DMS153 (cell line): ENCODE measurements at regions not wholly inside any gene's neighbourhood (a gene's known extent, or its start where the extent isn't known, plus 50 kb on each side); places are given as distances from the start of the nearest gene placed in this dataset.

Experiments used
- DNase-seq: peaks from one replicate; lab custom pipeline; 2025; lab: John Stamatoyannopoulos, UW

DNA sequence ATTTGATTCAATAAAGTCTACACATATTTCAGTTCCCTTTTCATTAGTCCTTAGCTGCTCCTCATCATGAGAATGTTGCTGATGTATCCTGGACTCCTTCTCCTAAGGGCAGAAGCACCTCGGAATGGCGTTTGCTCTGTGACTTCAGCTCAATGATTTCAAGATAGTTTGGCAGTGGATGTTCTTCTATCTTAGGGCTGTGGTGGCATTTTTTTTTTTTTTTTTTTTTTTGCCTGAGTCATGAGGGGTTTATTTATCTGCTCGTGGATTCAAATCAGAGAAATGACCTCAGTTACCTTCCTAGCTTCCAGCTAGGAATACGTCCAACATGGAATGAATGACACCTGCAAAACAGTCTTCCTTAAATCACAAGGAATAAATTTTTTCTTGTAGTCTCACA, 220.0 kb upstream of the ZBED5 start:
- DNase-seq = no peak

DNA sequence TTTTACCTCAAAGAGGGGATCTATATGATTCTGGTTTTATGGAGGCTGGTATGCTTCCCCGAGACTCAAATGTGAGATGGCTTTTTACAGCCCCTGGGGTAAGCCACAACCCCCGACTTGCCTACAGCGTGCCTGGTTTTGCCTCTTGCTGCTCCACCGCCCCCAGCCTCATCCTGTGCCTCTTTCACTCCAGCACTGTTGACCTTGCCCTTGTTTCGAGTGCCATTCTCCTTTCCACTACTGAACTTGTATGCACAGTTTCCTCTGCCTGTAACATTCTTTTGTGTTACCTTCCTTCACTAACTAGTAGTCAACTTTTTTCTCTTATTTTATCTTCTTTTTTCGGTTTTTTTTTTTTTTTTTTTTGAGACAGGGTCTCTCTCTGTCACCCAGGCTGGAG, 219.0 kb upstream of the ZBED5 start:
- no peak for DNase-seq

DNA sequence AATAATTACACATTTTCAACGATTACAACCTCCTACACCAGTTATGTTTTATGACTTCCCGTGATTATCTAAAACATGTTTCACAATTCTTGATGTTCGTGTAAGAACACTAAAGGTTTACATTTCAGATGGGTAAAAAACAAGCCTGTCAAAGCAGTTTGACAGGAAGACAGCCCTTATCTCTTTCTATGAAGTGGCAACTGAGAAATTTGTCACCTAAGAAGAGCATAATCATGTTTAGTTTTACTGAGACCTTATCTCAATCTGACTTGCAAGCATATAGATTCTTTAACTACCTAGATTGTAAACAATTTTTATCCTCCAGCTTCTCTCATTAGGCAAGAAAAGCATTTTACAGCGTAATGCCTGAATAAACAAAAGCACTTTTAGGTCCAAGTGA, 218.4 kb upstream of the ZBED5 start:
- no peak for DNase-seq

GRCh38 chr11:11075515-11076171, 217.8 kb upstream of the ZBED5 start:
- DNase-seq = no peak

GRCh38 chr11:11074686-11075335, 217.0 kb upstream of the ZBED5 start:
- no peak for DNase-seq

DNA sequence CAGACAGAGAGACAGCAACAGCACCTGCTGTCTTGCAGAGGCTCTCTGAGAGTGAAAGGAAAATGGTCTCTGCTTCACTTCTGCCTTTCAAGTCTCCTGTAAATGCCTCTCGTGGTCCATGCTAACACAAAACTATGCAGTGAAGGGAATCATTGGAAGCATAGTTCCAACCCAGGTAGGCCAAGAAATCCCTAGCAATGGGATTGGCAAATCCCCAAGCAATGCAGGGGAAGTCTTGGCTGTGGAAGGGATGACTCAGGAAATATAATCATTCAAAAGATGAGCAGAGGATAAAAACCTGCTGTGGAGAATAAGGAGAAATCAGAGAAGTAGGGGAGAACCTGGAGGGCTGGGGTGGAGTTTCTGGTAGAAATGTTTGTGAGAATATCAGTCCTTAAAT, 216.1 kb upstream of the ZBED5 start:
- no peak for DNase-seq

- peak; percentile 43 for DNase-seq
These were observed 214.2 kb upstream of the ZBED5 start for GRCh38 chr11:11072067-11072466.

DNA sequence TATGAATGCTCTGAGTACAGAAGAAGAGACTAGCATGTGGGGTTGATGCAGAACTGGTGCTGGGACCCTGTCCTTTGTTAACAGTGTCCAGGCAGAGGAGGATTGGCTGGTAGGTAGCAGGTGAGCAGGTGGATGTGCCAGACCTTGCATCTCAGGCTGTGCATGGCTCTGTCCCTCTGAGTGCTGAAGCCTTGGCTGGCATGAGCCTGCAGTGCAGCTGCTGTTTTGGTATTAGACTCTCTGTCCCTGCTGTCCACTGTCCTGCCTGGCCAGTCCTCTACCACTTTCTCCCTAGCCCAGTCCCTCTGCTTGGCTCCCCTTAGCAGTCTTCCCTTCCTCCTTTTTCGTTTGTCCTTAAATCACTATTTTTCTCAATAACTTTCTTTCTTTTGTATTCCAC, 213.6 kb upstream of the ZBED5 start:
- no peak for DNase-seq

DNA sequence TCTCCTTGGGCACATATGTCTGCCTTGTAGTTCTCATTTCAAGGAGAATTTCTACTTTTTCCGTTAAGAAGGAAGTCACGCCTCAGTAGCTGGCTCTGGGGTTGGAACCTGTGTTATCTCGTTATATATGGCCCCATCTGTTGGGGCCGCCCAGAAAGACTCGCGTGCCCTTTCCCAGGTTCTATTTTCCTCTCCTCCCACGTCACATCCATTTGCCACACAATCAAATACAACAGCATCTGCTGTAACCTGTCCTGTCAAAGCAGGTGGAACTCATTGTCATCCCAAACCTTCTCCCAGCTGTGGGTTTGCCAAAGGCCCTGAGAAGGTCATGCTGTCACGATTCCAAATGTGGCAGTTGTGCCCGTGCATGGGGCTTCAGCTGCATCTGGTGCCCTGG, 213.1 kb upstream of the ZBED5 start:
- no peak for DNase-seq

DNA sequence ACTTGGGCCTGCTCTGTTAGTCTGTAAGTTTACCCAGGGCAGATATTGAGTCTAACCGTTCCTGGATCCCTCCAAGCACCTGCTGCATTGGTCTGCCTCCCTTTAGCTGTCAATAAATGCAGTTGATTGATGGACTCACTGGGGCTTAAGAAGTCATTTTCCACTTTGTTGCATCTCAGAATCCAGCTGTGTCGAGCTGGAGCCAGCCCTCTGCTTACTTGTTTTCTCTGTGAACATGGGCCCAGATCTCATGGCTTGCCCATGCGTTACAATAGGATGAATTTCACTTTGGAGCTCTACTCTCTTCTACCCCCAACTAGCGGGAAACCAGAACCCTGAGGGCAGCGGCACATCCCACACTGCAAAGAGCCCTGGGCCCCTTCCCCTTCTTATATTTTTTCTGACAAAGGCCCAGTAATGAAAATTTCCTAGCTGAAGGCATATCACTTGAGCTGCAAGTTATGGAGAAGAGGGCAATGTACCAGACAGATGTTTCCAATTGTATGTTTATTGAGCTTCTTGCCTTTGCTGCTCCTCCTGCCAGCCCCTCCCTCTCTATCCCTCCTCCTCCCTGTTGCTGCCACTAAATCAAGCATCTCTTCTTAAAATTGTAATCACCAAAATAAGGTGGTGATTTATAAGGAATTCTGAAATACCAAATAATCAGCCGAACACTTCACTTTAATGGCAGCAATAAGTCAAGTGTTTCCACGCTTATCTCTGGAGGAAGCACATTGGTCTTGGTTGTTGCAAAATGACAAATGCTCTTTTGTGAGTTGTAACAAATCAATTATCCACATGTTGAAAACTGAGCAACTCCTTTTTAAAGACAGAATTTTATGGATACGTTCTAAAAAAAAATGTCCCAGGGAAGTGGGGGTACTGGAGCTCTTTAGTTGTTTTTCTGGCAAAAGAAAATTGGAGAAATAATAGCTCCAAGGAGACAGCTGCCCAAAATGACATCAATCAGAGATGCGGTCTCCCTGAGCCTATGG, 212.3 kb upstream of the ZBED5 start:
- DNase-seq = no peak

- DNase-seq = no peak
These were observed 210.3 kb upstream of the ZBED5 start for GRCh38 chr11:11068113-11068512.

DNA sequence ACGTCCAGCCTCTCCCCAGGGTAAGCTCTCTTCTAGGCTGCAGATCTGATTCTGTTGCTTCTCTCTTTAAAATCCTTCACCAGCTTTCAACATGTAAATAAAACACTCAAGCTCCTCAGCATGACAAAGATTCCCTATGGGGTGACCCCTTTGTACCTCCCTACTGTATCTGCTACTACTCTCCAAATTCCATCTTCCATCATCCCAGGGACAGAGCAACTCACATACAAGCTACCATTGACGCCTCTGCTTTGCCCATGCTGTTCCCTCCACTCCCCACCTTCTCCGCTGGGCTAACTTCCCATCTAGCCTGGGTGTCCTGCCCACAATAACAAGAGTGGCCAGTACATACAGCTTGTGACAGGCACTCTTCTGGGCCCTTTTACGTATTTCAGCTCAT, 207.5 kb upstream of the ZBED5 start:
- DNase-seq = no peak

DNA sequence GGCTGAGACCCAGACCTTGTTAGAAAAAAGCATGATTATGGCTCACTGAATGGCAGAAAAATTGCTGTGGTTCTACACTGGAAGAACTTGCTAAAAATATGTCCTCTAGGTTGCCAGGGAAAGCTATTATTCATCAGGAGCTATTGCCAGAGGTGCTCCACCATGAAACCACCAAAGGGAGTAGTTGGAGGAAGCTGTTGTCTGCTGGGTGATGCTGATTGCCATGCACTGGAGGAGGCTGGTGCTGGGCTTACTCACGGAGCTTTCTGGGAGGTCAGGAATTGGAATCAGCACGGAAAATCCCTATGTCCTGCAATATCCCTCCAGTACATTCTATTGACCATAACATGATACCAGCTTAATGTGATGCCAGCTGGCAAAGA, 199.6 kb upstream of the ZBED5 start:
- no peak for DNase-seq

DNA sequence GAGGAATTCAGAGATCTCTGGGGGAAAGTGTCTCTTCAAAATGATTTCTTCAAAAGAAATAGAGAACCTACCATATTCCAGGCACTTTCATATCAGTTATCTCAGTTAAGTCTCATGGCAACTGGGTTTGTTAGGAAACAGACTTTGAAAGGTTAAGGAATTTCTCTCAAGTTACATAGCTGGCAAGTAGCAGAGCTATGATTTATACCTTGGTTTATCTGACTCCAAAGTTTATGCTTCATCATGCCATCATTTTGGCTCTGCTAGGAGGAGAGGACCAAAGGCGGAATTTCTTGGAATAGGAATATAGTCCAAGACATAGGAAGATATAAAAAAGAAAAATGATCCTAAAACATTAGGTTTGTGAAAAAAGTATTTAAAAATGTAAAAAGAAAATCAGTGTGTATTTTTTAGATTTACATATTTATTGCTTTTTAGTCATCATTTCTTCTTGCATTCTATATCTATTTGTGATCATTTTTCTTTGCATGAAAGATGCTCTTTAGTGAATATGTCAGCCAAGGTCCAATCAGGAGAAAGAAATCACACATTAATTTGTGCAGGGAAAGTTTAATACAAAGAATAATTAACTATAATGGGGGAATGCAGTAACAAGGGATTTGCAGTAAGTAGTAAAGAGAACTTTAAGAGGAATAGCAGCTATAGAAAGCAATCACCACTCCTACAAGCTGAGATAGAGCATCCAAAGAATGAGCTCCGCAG, 199.1 kb upstream of the ZBED5 start:
- DNase-seq = no peak

DNA sequence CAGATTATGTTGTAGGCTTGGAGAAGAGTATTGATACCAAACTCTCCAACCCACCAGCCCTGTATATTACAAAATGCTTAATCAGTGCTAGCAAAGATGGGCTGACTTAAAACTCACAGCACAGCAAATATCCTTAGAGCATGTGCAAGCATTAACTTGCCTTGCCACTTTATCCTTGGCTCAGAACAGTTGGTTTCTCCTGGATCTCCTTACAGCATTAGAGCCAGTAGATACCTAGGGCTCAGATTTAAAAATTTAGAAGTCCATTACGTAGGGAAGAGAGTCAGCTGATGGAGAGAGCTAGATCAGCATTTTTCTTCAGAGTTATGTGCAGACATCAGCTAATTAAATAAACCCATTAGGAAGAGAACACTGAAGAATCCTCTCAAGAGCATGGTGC, 198.5 kb upstream of the ZBED5 start:
- no peak for DNase-seq

DNA sequence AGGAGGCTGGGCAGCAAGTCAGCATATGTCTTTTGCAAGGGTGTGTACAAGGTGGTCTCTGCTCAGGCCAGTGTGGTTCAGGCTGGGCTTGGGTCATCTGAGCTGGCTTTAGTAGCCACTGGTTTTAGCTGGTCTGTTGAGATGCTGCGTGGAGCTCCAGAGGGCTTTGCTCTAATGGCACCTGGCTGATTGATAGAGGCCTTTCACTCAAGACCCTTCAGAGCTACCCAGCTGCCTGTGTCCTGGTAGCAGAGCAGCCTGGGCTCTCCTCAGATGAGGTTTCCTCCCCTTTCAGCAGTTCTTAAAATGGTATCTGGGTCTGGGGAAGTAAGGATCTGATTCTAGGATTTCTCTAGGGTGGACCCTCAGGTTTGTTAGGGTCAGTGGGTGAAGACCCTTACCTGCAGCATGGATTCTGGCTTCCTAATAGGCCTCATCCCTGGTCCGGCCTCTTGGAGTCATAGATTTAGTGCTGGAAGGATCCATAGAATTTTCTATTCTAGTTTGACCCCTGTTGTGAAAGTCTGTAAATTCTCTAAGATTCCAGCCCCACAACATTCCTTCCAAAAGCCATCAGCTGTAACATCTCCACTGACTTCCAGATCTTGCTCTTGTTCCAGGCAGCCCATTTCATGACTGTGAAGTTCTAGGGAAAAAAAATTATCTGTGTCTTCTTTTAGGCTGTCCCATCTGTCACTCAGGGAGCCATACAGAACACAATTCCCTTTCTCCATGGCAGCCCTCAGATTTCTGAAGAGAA, 190.2 kb upstream of the ZBED5 start:
- no peak for DNase-seq

DNA sequence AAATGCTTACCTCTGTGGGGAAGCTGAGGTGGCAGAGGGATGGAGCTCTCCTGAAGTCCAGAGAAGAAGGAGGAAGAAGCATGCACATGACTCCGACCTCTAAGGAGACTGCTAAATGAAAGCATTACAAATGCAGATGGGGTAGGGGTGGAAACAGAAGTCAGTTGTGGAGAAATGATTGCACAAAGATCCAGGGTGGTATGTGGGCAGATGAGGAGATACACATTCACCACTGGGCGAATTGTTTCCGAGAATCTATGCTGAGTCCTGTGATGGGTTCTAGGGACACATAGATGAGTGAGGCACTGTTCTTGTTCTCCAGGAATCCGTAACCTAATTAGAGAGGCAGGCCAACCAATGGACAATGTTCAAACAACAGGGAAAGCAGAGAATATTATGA, 188.9 kb upstream of the ZBED5 start:
- no peak for DNase-seq

DNA sequence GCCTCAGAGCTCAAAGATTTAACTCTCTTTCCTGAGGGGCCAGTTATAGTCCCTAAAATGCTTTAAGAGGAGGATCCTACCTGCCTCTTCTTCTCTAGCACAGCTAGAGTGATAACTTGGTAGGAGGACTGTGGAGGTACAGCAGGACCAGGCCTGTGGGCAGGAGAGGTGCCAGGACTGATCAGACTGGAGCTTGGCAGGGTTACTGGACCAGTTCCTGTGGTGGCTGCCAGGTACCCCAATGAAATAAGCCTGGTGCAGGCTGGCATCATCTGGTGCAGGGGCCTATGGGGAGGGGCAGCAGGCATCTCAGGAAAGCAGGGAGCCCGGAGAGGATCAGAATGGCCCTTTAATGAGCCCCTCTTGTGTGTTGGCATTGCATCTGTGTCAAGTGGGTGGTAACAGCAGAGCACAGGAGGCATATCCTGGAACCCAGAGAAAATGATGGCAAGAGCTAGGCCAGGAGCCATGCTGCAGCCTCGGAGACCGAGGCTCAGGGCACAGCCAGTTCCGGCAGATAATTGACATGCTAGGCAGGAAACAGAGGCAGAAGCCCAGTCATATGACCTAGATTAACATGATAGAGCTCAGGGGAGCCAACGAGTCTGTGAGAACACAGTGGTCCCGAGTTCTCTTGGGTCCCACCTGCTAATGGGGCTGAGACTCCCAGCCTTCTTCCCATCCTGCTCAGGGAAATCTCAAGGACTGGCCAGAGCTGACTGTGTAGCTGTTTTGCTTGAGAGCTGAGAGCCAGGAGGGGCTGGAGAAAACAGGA, 187.5 kb upstream of the ZBED5 start:
- no peak for DNase-seq

DNA sequence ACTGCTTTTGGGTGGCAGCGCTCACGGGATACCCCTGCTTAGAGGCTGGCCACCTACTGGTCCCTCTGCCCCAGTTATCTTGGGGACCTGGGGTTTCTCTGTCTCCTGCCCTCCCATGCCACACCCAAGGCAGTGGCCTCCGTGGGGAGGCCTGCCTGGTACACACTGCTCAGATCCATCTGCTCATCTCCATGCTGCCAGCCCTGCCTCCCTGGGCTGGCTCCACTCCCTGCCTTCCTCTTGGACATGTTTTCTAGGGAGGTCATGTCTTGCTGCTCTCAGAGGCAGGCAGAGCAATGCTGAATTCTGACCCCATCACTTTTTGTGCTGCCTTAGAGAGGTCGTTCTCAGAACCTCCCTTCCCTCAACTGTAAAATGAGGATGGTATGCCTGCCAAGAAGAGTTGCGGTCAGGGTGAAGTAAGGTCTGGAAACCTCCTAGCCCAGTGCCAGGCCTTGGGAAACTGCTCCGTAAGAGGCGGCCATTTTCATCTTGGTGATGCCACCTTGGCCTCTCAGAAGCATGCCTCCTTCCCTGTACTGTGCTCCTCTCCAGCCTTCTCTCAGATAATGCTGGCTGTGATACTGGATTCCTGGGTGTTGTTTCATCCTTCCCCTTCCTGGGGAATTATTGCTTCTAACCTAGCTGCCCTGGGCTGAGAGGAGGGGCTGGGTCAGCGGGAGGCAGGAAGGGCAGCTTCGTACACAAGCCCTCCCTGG, 186.4 kb upstream of the ZBED5 start:
- no peak for DNase-seq

GRCh38 chr11:11043721-11044120, 185.9 kb upstream of the ZBED5 start:
- DNase-seq = no peak
